DND-41 (cell line): ENCODE measurements at regions not wholly inside any gene's neighbourhood (a gene's known extent, or its start where the extent isn't known, plus 50 kb on each side); places are given as distances from the start of the nearest gene placed in this dataset.

Source experiments
- ATAC-seq: fragments of 200-7000 bp; cut with Tn5 transposase; 3 replicates; pipeline ENCODE4 v1.9.1; 2021; ENCODE audit warnings: low read depth; ENCODE audit not compliant: insufficient read depth
- DNase-seq: peaks from one replicate; pipeline ENCODE4 v3.0.0-alpha.2; 2020
- H2AFZ ChIP-seq: 2 replicates; pipeline ENCODE4 v1.6.0; 2012; ENCODE audit warnings: low read depth, low read length
- H3K27ac ChIP-seq: 2 replicates; pipeline ENCODE4 v1.5.1; 2012; ENCODE audit warnings: low read length, inconsistent platforms
- H3K27me3 ChIP-seq: fragments of 200-600 bp; sonication (generic); 2 replicates; pipeline ENCODE4 v1.6.0; 2012; ENCODE audit warnings: low read length, mild to moderate bottlenecking, inconsistent platforms; ENCODE audit not compliant: insufficient read depth, poor library complexity
- H3K36me3 ChIP-seq: 2 replicates; pipeline ENCODE4 v1.5.1; 2012; ENCODE audit warnings: low read length, inconsistent platforms; ENCODE audit not compliant: insufficient read depth
- H3K4me1 ChIP-seq: 2 replicates; pipeline ENCODE4 v1.5.1; 2012; ENCODE audit warnings: mild to moderate bottlenecking, low read length; ENCODE audit not compliant: insufficient read depth
- H3K4me2 ChIP-seq: 2 replicates; pipeline ENCODE4 v1.6.0; 2012; ENCODE audit warnings: mild to moderate bottlenecking, moderate library complexity, low read length, inconsistent platforms; ENCODE audit not compliant: insufficient read depth
- H3K4me3 ChIP-seq, 2 experiments: fragments of 200-600 bp in 1 of 2; shearing (Covaris generic) in 1 of 2; 2 replicates each; pipeline ENCODE4 v1.5.1; 2012 to 2016; ENCODE audit warnings: inconsistent platforms in 2 of 2, low read length in 2 of 2, mild to moderate bottlenecking in 2 of 2, low read depth in 1 of 2, moderate library complexity in 1 of 2
- H3K79me2 ChIP-seq: 2 replicates; pipeline ENCODE4 v1.6.0; 2012; ENCODE audit warnings: low read length, inconsistent platforms; ENCODE audit not compliant: insufficient read depth
- H3K9ac ChIP-seq: 2 replicates; pipeline ENCODE4 v1.6.0; 2012; ENCODE audit warnings: low read depth, mild to moderate bottlenecking, inconsistent platforms, low read length, moderate library complexity
- H3K9me3 ChIP-seq: 2 replicates; pipeline ENCODE4 v1.5.1; 2012; ENCODE audit warnings: low read length, moderate library complexity, mild to moderate bottlenecking, inconsistent platforms; ENCODE audit not compliant: insufficient read depth, severe bottlenecking
- H4K20me1 ChIP-seq: 2 replicates; pipeline ENCODE4 v1.6.0; 2012; ENCODE audit warnings: low read length; ENCODE audit not compliant: insufficient read depth
- EZH2 ChIP-seq: IDR thresholded peaks from 3 replicates; pipeline ENCODE4 v1.6.1; 2012; ENCODE audit warnings: borderline replicate concordance, low read depth, mild to moderate bottlenecking, moderate library complexity, low read length, inconsistent platforms; ENCODE audit not compliant: severe bottlenecking
- TF ChIP-seq, protein P1 (sequence below): IDR thresholded peaks from 2 replicates; pipeline ENCODE4 v1.5.1; 2012; ENCODE audit warnings: borderline replicate concordance, low read length, moderate library complexity, mild to moderate bottlenecking; ENCODE audit not compliant: poor library complexity, severe bottlenecking; ENCODE audit errors: extremely low read depth

DNA sequence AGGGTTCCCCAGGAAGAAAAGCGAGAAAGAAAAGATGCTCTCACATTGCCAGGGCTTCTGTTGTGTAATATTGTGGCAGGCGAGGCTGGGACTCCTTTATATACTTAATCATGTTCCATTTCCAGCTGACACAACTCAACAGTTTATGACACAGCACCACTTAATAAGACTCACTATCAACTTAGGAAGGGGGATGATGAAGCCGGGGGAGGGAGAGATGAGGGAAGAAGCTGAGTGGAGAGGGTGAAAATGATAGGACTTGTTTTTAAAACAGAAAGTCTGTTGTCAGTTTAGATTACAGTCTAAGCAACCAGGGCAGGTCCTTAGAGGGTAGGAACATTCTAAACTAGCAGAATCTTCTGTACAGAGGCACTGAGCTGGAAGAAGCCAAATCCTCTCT lies 397.0 kb downstream of the NXPE2 start:
- no peak for ATAC-seq
- no peaks in the 10 kb centered on the region for H3K9me3 ChIP-seq
- H3K36me3 ChIP-seq = no peaks in the 10 kb centered on the region
- H4K20me1 ChIP-seq = no peaks in the 10 kb centered on the region
- no peak for DNase-seq
- H3K4me1 ChIP-seq = no peaks in the 10 kb centered on the region
- H3K27ac ChIP-seq = no peak overlapping the region
- no peak overlapping the region for H3K4me2 ChIP-seq
- no peak overlapping the region for H2AFZ ChIP-seq
- no peaks in the 10 kb centered on the region for H3K27me3 ChIP-seq
- no peak overlapping the region for H3K4me3 ChIP-seq
- H3K79me2 ChIP-seq = no peaks in the 10 kb centered on the region
- TF ChIP-seq, protein P1, sequence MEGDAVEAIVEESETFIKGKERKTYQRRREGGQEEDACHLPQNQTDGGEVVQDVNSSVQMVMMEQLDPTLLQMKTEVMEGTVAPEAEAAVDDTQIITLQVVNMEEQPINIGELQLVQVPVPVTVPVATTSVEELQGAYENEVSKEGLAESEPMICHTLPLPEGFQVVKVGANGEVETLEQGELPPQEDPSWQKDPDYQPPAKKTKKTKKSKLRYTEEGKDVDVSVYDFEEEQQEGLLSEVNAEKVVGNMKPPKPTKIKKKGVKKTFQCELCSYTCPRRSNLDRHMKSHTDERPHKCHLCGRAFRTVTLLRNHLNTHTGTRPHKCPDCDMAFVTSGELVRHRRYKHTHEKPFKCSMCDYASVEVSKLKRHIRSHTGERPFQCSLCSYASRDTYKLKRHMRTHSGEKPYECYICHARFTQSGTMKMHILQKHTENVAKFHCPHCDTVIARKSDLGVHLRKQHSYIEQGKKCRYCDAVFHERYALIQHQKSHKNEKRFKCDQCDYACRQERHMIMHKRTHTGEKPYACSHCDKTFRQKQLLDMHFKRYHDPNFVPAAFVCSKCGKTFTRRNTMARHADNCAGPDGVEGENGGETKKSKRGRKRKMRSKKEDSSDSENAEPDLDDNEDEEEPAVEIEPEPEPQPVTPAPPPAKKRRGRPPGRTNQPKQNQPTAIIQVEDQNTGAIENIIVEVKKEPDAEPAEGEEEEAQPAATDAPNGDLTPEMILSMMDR = no peak
- TF ChIP-seq EZH2 = no peak
- H3K9ac ChIP-seq = no peak overlapping the region

DNA sequence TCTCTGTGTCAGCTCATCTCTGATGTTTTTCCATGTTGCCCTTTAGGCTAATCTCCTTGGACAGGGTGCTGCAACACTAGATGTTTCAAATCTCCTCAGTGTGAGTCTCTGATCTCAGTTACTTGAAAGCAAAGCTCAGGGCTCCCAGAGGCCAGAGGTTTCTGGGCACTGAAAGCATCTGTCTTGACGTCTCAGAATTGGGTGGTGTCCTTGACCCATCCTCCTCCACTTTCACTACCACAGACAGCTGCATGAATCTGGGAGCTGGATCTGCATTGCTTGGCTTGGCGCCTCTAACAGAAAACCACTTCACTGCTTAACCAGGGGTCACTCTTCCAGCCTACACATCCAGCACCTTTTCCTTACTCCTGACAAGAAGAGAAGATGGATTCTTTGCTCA lies 399.4 kb downstream of the NXPE2 start:
- no peaks in the 10 kb centered on the region for H3K9me3 ChIP-seq
- no peaks in the 10 kb centered on the region for H3K27me3 ChIP-seq
- no peaks in the 10 kb centered on the region for H3K4me1 ChIP-seq
- ATAC-seq (no peak), DNase-seq (no peak)
- no peak overlapping the region for H3K9ac ChIP-seq
- H3K36me3 ChIP-seq = no peaks in the 10 kb centered on the region
- no peak overlapping the region for H3K4me2 ChIP-seq
- H2AFZ ChIP-seq = no peak overlapping the region
- H3K79me2 ChIP-seq = no peaks in the 10 kb centered on the region
- no peak overlapping the region for H3K27ac ChIP-seq
- no peak overlapping the region for H3K4me3 ChIP-seq
- H4K20me1 ChIP-seq = no peaks in the 10 kb centered on the region
- no peak for TF ChIP-seq EZH2
- TF ChIP-seq, protein P1 = no peak

DNA sequence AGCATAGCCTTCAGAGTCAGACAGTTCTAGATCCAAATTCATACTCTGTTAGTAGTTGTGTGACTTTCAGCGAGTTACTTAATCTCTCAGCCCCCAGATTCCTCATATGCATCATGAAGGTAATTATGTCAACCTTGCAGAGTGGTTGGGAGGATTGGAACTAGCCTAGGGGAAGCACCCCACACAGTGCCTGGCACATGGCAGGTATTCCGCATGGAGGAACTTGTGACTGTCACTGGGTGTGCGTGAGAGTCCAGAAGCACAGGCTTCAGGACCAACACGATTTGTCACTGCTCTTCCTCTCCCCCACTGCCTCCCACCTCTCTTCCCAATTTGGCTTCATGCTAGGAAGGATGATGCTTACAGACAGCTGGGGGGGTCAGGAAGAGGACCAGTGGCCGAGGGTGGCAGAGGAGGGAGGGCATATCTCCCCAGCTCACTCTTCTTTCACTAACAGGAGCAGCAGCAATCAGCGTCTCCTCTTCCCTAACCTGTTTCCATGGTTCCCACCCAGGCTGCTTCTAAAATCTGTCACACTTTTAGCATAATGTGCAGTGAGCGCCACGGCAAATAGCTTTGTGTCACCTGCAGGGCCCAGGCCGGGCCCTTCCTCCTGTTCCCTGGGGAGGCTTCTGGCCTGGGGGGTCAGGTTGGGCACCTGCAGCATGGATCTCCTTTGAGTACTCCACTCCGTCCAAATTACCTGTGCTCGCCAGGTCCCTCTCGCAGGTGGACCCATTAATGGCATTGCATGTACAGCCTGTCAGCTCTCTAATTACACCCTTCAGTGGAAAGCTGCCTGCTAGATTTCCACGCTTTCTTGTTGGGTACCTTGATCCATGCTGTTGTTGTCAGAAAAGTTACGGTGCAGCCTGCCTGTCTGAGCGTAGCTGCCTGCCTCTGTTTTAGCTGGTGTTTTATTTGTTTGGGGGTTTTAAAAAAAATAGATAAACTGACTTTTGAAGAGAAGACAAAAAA lies 400.4 kb downstream of the NXPE2 start:
- H3K9ac ChIP-seq = no peak overlapping the region
- H3K9me3 ChIP-seq = no peaks in the 10 kb centered on the region
- H2AFZ ChIP-seq = no peak overlapping the region
- no peak overlapping the region for H3K4me3 ChIP-seq
- no peaks in the 10 kb centered on the region for H4K20me1 ChIP-seq
- no peak overlapping the region for H3K4me2 ChIP-seq
- H3K27ac ChIP-seq = no peak overlapping the region
- DNase-seq (no peak), ATAC-seq (no peak)
- H3K79me2 ChIP-seq = no peaks in the 10 kb centered on the region
- H3K4me1 ChIP-seq = no peaks in the 10 kb centered on the region
- TF ChIP-seq, protein P1 = no peak
- no peak for TF ChIP-seq EZH2
- no peaks in the 10 kb centered on the region for H3K27me3 ChIP-seq
- no peaks in the 10 kb centered on the region for H3K36me3 ChIP-seq
